SU-DHL-6 (cell line): ENCODE measurements at regions not wholly inside any gene's neighbourhood (a gene's known extent, or its start where the extent isn't known, plus 50 kb on each side); places are given as distances from the start of the nearest gene placed in this dataset.

Experiments
- CTCF ChIP-seq: fragments of 200-600 bp; sonication (generic); IDR thresholded peaks from one replicate; pipeline ENCODE4 v1.5.1; 2017; ENCODE audit warnings: antibody characterized with exemption, mild to moderate bottlenecking, low read length, moderate library complexity; ENCODE audit not compliant: insufficient read depth, poor library complexity, severe bottlenecking
- EZH2phosphoT487 ChIP-seq: fragments of 200-600 bp; sonication (generic), shearing (Covaris generic); conservative IDR thresholded peaks from 2 replicates; pipeline ENCODE4 v1.6.1; 2018; ENCODE audit warnings: mild to moderate bottlenecking, antibody characterized with exemption, low read length, moderate library complexity, mixed read lengths

- TF ChIP-seq CTCF (no peak), EZH2phosphoT487 (no peak)
These were observed 107.0 kb downstream of the SHOX2 start for GRCh38 chr3:157999246-157999645.
